ENCODE measurements at regions not wholly inside any gene's neighbourhood (a gene's known extent, or its start where the extent isn't known, plus 50 kb on each side); places are given as distances from the start of the nearest gene placed in this dataset.

DNA sequence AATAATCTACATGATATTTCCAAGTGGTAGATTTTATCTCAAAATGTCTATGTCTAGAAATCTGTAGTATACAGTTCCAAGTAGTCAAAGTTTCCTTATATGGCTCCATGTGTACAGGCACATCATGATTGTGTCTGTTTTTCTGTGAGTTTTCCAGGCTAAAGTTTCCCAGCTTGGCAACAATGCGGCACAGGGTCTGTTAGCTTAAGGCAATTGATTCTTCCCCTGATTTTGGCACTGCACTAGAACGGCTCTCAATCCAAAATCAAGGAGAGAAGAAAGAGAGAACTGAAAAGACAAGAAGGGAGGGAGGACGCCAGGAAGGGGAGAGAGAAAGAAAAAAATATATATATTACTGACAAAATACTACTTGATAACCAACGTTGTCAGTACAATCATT is 193.9 kb upstream of the SNX7 start:
- TF ChIP-seq, protein P1, sequence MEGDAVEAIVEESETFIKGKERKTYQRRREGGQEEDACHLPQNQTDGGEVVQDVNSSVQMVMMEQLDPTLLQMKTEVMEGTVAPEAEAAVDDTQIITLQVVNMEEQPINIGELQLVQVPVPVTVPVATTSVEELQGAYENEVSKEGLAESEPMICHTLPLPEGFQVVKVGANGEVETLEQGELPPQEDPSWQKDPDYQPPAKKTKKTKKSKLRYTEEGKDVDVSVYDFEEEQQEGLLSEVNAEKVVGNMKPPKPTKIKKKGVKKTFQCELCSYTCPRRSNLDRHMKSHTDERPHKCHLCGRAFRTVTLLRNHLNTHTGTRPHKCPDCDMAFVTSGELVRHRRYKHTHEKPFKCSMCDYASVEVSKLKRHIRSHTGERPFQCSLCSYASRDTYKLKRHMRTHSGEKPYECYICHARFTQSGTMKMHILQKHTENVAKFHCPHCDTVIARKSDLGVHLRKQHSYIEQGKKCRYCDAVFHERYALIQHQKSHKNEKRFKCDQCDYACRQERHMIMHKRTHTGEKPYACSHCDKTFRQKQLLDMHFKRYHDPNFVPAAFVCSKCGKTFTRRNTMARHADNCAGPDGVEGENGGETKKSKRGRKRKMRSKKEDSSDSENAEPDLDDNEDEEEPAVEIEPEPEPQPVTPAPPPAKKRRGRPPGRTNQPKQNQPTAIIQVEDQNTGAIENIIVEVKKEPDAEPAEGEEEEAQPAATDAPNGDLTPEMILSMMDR (IDR thresholded peaks at IDR 0.05): no peak
- TF ChIP-seq POLR2A (IDR thresholded peaks at IDR 0.05): no peak
